OCI-LY1 (cell line): ENCODE measurements at regions not wholly inside any gene's neighbourhood (a gene's known extent, or its start where the extent isn't known, plus 50 kb on each side); places are given as distances from the start of the nearest gene placed in this dataset.

Experiments
- EZH2 ChIP-seq: fragments of 200-600 bp; sonication (generic), shearing (Covaris generic); IDR thresholded peaks from 2 replicates; pipeline ENCODE4 v1.8.0; 2017; ENCODE audit warnings: borderline replicate concordance, mixed run types, mild to moderate bottlenecking, antibody characterized with exemption, low read length, moderate library complexity, mixed read lengths
- TF ChIP-seq, protein P1 (sequence below): fragments of 200-600 bp; sonication (generic), shearing (Covaris generic); IDR thresholded peaks from 2 replicates; pipeline ENCODE4 v1.5.1; 2017; ENCODE audit warnings: mild to moderate bottlenecking, antibody characterized with exemption, low read length, moderate library complexity, mixed read lengths

DNA sequence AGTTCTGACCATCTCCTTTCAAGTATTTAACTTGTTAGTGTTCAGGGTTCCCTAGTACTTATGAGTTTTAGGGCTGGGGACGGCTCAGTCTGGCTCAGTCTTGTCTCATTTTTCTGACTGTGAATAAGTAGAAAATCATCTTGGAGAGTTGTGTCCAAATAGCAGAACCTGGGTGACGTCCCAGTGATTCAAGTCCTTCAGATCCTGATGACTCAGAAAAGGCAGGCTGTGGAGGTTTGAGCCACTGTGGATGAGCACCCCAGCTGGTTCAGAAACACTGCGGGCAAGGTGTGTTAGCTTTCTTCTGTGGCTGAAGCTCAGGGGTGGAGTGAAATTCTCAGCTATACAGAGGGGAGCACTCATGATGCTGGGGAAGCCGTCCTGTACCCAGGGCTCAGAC lies 154.4 kb upstream of the NPY start:
- TF ChIP-seq, protein P1, sequence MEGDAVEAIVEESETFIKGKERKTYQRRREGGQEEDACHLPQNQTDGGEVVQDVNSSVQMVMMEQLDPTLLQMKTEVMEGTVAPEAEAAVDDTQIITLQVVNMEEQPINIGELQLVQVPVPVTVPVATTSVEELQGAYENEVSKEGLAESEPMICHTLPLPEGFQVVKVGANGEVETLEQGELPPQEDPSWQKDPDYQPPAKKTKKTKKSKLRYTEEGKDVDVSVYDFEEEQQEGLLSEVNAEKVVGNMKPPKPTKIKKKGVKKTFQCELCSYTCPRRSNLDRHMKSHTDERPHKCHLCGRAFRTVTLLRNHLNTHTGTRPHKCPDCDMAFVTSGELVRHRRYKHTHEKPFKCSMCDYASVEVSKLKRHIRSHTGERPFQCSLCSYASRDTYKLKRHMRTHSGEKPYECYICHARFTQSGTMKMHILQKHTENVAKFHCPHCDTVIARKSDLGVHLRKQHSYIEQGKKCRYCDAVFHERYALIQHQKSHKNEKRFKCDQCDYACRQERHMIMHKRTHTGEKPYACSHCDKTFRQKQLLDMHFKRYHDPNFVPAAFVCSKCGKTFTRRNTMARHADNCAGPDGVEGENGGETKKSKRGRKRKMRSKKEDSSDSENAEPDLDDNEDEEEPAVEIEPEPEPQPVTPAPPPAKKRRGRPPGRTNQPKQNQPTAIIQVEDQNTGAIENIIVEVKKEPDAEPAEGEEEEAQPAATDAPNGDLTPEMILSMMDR, result no peak
- no peak for TF ChIP-seq EZH2
